Caco-2 (cell line): ENCODE measurements at regions not wholly inside any gene's neighbourhood (a gene's known extent, or its start where the extent isn't known, plus 50 kb on each side); places are given as distances from the start of the nearest gene placed in this dataset.

Experiments
- BruUV-seq: library from RNA; stranded (reverse); fragments of 400-500 nt; replicated peaks from 2 replicates; lab custom pipeline; 2021; lab: Mats Ljungman, UMichigan
- CTCF ChIA-PET: fragments of 300-600 bp; sonication (Branson Sonifier 250); formaldehyde crosslinking; loops from one replicate; lab custom pipeline; 2022; ENCODE audit warnings: antibody characterized with exemption; lab: Charles Lee
- POLR2A ChIA-PET: fragments of 300-600 bp; sonication (Branson Sonifier 250); formaldehyde crosslinking; loops from one replicate; lab custom pipeline; 2022; ENCODE audit warnings: antibody characterized with exemption; lab: Charles Lee
- DNase-seq, 2 experiments: peaks; one replicate each; pipeline versions ENCODE4 v3.0.0 to v3.0.0-alpha.2; 2020 to 2022
- H3K27me3 ChIP-seq: replicated peaks from 2 replicates; pipeline ENCODE4 v1.6.0; 2011; ENCODE audit warnings: low read length; ENCODE audit not compliant: control insufficient read depth, insufficient read depth
- H3K36me3 ChIP-seq: 2 replicates; pipeline ENCODE4 v1.5.1; 2011; ENCODE audit warnings: low read length; ENCODE audit not compliant: control insufficient read depth, insufficient read depth
- H3K4me1 ChIP-seq: fragments of 250-450 bp; sonication (Bioruptor Pico); 2 replicates; pipeline ENCODE4 v1.5.1; 2020; ENCODE audit warnings: mild to moderate bottlenecking
- H3K4me3 ChIP-seq: 2 replicates; pipeline ENCODE4 v1.5.1; 2011; ENCODE audit warnings: low read depth, mild to moderate bottlenecking, control low read depth, low read length
- H3K9me3 ChIP-seq: fragments of 250-450 bp; sonication (Bioruptor Pico); 2 replicates; pipeline ENCODE4 v1.5.1; 2020; ENCODE audit warnings: mild to moderate bottlenecking, moderate library complexity
- H3K27ac Mint-ChIP-seq: one replicate; pipeline ENCODE4 v1.8.0; 2022; ENCODE audit warnings: mixed read lengths; ENCODE audit not compliant: unreplicated experiment
- H3K27me3 Mint-ChIP-seq: one replicate; pipeline ENCODE4 v1.8.0; 2022; ENCODE audit warnings: mixed read lengths; ENCODE audit not compliant: insufficient read depth, unreplicated experiment
- H3K36me3 Mint-ChIP-seq: one replicate; pipeline ENCODE4 v1.8.0; 2022; ENCODE audit warnings: mild to moderate bottlenecking, mixed read lengths; ENCODE audit not compliant: insufficient read depth, unreplicated experiment
- H3K4me1 Mint-ChIP-seq: one replicate; pipeline ENCODE4 v1.8.0; 2022; ENCODE audit warnings: low read depth, mixed read lengths; ENCODE audit not compliant: unreplicated experiment
- H3K4me3 Mint-ChIP-seq: one replicate; pipeline ENCODE4 v1.8.0; 2022; ENCODE audit warnings: mild to moderate bottlenecking, moderate library complexity, mixed read lengths; ENCODE audit not compliant: unreplicated experiment
- H3K9me3 Mint-ChIP-seq: one replicate; pipeline ENCODE4 v1.8.0; 2022; ENCODE audit warnings: mixed read lengths; ENCODE audit not compliant: unreplicated experiment
- intact Hi-C: fragments of 100-400 bp; cut with micrococcal nuclease; formaldehyde crosslinking; loops from one replicate; pipeline ENCODE4 v1.10.0; 2022; ENCODE audit not compliant: unreplicated experiment
- TF ChIP-seq, protein P1 (sequence below), 2 experiments: fragments of 200-600 bp in 1 of 2; IDR thresholded peaks; 1 replicate in 1 of 2; 2 replicates in 1 of 2; pipeline versions ENCODE4 v1.5.1 to v1.8.0; 2011 to 2022; ENCODE audit warnings: antibody characterized with exemption in 1 of 2, control low read depth in 1 of 2, inconsistent platforms in 1 of 2, low read depth in 1 of 2, low read length in 1 of 2, mild to moderate bottlenecking in 1 of 2, moderate library complexity in 1 of 2; ENCODE audit not compliant: insufficient read depth in 1 of 2, severe bottlenecking in 1 of 2, unreplicated experiment in 1 of 2

DNA sequence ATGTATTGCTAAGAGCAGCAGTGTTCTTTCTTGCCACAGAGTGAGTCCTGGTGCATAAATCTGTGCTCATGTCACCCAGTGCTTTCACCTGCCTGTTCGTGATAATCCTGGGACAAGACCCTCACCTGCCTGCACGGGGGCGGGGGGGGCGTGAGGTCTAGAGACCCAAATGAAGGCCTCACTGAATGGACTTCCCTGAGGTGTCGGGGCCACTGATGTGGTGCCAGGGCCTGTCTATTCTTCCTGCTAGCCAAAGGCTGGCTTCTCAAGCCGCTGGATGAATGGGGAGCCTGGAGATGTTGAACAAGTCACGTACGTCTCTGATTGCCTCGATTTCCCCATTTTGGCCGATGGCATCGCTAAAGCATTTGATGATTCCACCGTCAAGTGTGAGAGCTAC is 118.8 kb upstream of the IRF2BP2 start:
- no peaks in the 10 kb centered on the region for H3K27me3 ChIP-seq
- no peaks in the 10 kb centered on the region for H3K36me3 ChIP-seq
- Mint-ChIP-seq H3K27me3 (no peaks in the 10 kb centered on the region), H3K4me3 (no peak overlapping the region), H3K36me3 (peaks cover 6% of the 10 kb centered on the region), H3K27ac (no peak overlapping the region), H3K9me3 (no peaks in the 10 kb centered on the region), H3K4me1 (peaks cover 48% of the 10 kb centered on the region)
- intact Hi-C loops, result no loop called here
- BruUV-seq, result no TSS peak
- H3K9me3 ChIP-seq, result no peaks in the 10 kb centered on the region
- H3K4me3 ChIP-seq, result no peak overlapping the region
- TF ChIP-seq, protein P1, sequence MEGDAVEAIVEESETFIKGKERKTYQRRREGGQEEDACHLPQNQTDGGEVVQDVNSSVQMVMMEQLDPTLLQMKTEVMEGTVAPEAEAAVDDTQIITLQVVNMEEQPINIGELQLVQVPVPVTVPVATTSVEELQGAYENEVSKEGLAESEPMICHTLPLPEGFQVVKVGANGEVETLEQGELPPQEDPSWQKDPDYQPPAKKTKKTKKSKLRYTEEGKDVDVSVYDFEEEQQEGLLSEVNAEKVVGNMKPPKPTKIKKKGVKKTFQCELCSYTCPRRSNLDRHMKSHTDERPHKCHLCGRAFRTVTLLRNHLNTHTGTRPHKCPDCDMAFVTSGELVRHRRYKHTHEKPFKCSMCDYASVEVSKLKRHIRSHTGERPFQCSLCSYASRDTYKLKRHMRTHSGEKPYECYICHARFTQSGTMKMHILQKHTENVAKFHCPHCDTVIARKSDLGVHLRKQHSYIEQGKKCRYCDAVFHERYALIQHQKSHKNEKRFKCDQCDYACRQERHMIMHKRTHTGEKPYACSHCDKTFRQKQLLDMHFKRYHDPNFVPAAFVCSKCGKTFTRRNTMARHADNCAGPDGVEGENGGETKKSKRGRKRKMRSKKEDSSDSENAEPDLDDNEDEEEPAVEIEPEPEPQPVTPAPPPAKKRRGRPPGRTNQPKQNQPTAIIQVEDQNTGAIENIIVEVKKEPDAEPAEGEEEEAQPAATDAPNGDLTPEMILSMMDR (IDR thresholded peaks at IDR 0.05; ENCODE audit: insufficient read depth in 1 of 2, low read depth in 1 of 2, low read length in 1 of 2, severe bottlenecking in 1 of 2, unreplicated experiment in 1 of 2), result no peak
- POLR2A ChIA-PET, result no interaction called here
- CTCF ChIA-PET, result interaction anchor here (0.7 kb wide), 1 partner anchor 776 kb away, joined by 5 read pairs; no protein-coding TSS in a partner anchor
- DNase-seq, result no peak
- H3K4me1 ChIP-seq, result peaks cover 55% of the 10 kb centered on the region

DNA sequence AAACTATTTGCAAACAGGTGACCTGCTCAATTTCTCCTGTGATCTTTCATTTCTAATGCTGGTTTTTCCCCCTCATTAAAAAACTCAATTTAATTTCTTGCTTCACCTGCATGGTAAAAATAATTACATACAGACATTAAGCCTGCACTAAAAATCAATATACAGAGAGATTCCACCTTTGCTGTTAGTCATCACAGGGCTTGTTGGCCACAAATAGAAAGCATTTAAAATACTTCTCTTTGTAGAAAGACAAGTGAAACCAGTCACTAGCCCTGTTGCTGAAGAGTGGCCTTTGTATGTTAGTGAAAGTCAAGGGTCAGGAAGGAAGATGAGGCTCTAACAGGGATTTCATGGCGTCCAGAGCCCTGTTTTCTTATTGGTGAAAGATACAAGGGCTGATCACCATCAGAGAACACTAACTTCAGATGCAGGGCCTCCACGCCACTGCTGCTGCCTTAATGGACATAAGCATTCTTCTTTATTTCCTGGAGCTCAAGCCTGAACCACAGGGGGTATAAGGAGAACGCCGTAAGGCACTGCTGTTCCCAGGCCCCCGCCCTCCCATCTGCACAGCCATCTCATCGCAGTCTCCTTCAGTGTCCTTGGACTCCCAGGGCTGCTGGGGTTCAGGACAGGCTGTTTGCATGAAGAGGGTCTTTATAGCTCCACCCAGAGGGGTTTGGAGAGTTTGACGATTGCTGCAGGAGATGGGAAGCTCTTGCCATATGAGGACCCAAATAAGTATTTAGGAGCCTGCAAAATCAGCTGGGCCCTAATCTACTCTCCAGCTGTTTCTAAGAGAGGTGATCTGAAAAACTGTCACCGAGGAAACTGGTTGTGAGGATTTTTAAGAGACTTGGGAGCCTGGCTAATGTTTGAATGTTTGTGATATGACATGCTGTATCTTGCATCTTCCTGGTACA is 117.3 kb upstream of the IRF2BP2 start:
- TF ChIP-seq, protein P1 (IDR thresholded peaks at IDR 0.05; ENCODE audit: insufficient read depth in 1 of 2, low read depth in 1 of 2, low read length in 1 of 2, severe bottlenecking in 1 of 2, unreplicated experiment in 1 of 2), result no peak
- no peak for DNase-seq
- POLR2A ChIA-PET, result interaction anchor here (1.4 kb wide), 1 partner anchor 116 kb away, joined by 6 read pairs; no protein-coding TSS in a partner anchor
- CTCF ChIA-PET, result no interaction called here
- intact Hi-C loops, result no loop called here
- H3K9me3 Mint-ChIP-seq, result no peaks in the 10 kb centered on the region
- peaks cover 6% of the 10 kb centered on the region for H3K36me3 Mint-ChIP-seq
- Histone ChIP-seq H3K4me1 (peaks cover 70% of the 10 kb centered on the region), H3K27me3 (no peaks in the 10 kb centered on the region), H3K36me3 (no peaks in the 10 kb centered on the region), H3K4me3 (no peak overlapping the region), H3K9me3 (no peaks in the 10 kb centered on the region)
- no peaks in the 10 kb centered on the region for H3K27me3 Mint-ChIP-seq
- H3K4me1 Mint-ChIP-seq, result peaks cover 52% of the 10 kb centered on the region
- peak overlapping the region; percentile 86 for H3K27ac Mint-ChIP-seq
- H3K4me3 Mint-ChIP-seq, result no peak overlapping the region
- BruUV-seq, result no TSS peak

DNA sequence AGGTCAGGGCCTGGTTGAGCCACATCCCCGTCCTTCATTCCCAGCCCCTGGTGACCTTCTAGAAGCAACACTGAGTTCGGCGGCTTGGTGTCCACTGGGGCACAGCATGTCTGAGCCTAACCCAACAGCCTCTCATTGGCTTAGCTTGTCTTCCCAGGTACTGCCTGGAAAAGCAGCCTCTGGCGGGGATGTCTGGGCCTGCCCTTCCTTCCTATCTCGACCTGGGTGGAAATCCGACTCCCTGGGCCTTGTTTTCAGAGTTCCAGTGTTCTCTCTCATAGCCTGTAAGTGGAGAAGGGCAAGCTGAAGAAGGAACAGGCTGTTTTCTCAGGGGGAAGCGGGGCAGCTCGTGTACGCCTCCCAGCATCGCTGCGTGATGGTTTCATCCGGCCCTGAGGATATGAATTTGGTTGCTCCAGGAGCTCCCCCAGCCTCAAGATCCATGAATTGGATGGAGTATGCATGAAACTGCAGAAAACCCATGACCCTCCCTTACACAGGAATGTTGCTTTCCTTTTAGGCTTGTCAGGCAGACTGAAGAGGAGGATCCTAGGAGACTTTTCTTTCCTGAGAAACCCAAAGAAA is 116.5 kb upstream of the IRF2BP2 start:
- POLR2A ChIA-PET, result interaction anchor here (3.4 kb wide), 1 partner anchor 115 kb away, joined by 63 read pairs; the partner anchor contains the start of gene IRF2BP2
- CTCF ChIA-PET, result interaction anchor here (1.1 kb wide), 1 partner anchor 10 kb away, joined by 3 read pairs; no protein-coding TSS in a partner anchor
- DNase-seq, result peak in 1 of 2 experiments; percentile 46
- no peaks in the 10 kb centered on the region for H3K9me3 ChIP-seq
- TF ChIP-seq, protein P1 (IDR thresholded peaks at IDR 0.05; ENCODE audit: insufficient read depth in 1 of 2, low read depth in 1 of 2, low read length in 1 of 2, severe bottlenecking in 1 of 2, unreplicated experiment in 1 of 2), result no peak
- peaks cover 6% of the 10 kb centered on the region for H3K36me3 Mint-ChIP-seq
- peaks cover 78% of the 10 kb centered on the region for H3K4me1 ChIP-seq
- intact Hi-C loops, result no loop called here
- H3K27me3 Mint-ChIP-seq, result no peaks in the 10 kb centered on the region
- no peaks in the 10 kb centered on the region for H3K9me3 Mint-ChIP-seq
- H3K4me3 ChIP-seq, result no peak overlapping the region
- no TSS peak for BruUV-seq
- H3K36me3 ChIP-seq, result no peaks in the 10 kb centered on the region
- no peaks in the 10 kb centered on the region for H3K27me3 ChIP-seq
- peak overlapping the region; percentile 86 for H3K27ac Mint-ChIP-seq
- H3K4me1 Mint-ChIP-seq, result peaks cover 55% of the 10 kb centered on the region
- no peak overlapping the region for H3K4me3 Mint-ChIP-seq
